HG02884 (cell line): ENCODE measurements at regions not wholly inside any gene's neighbourhood (a gene's known extent, or its start where the extent isn't known, plus 50 kb on each side); places are given as distances from the start of the nearest gene placed in this dataset.
A peak's percentile ranks its signal among the peaks of the same experiment; 100 is the strongest.
"Not testable (repeated sequence)": the region's sequence is repeated elsewhere in the genome, so short reads cannot be mapped to it uniquely, and the experiment has no call there.

Experiments used
- ATAC-seq: cut with Tn5 transposase; IDR thresholded peaks from one replicate; pipeline ENCODE4 v1.9.1; 2021; ENCODE audit warnings: mild to moderate bottlenecking, moderate library complexity; ENCODE audit not compliant: unreplicated experiment

DNA sequence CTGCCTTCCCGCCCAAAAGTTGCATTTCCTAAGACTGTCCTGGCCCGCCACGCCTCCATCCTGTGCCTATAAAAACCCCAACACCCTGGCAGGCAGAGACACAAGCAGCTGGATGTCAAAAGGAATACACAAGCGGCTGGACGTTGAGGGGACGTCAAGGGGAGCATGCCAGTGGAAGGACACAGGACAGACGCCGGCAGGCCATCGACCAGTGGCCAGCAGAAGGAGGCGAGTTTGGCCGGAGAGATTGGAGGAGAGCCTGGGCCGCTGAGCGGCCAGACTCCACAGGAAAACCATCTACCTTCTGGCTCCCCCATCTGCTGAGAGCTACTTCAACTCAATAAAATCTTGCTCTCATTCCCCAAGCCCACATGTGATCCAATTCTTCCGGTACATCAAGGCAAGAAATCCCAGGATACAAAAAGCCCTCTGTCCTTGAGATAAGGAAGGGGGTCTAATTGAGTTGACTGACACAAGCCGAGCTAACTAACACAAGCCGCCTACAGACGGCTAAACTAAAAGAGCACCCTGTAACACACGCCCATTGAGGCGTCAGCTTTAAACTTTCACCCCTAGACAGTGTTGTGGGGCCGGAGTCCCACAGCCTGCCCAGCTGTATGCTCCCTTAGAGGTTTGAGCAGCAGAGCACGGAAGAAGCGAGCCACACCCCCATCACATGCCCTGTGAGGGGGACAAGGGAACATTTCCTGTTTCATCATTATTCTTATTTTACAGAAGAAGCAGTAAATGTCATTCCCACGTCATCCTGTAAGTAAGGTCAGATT lies 150.3 kb upstream of the PHYHIPL start:
- ATAC-seq, result no peak

DNA sequence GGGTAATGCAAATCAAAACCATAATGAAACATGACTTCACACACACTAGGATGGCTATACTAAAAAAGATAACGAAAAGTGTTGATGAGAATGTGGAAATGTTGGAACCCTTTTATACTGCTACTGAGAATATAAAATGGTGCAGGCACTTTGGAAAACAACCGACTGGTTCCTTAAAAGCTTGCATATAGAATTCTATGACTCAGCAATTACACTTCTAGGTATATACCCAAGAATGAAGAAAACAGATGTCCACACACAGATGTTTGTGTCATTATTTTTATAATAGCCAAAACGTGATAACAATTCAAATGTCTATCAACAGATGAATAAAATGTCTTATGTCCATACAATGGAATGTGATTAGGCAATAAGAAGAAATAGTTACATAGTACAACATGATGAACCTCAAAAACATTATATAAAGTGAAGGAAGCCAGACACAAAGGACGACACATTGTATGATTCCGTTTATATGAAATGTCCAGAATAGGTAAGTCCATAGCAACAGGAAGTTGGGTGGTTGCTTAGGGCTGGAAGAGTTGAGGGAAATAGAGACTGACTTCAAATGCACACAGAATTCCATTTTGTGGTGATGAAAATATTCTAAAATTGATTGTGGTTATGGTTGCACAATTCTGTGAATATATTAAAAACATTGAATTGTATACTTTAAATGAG lies 148.3 kb upstream of the PHYHIPL start:
- no peak for ATAC-seq

DNA sequence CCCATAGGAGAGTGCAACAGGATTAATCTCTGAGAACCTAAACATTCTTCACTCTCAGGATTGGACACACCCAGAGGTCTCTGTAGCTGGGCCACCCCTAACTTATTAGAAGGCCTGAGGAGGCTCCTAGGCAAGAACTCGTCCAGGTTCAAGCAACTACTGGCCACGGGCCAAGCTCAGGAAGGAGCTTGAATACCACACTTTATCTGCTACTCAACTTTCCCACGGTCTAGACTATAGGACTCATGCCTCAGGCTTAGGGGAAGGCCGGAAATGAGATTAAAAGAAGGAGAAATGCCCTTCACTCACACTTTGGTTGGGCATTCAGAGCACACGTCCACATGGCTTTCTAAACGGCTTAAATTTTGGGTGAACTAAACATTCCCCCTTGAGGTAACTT lies 142.8 kb upstream of the PHYHIPL start:
- ATAC-seq, result no peak

DNA sequence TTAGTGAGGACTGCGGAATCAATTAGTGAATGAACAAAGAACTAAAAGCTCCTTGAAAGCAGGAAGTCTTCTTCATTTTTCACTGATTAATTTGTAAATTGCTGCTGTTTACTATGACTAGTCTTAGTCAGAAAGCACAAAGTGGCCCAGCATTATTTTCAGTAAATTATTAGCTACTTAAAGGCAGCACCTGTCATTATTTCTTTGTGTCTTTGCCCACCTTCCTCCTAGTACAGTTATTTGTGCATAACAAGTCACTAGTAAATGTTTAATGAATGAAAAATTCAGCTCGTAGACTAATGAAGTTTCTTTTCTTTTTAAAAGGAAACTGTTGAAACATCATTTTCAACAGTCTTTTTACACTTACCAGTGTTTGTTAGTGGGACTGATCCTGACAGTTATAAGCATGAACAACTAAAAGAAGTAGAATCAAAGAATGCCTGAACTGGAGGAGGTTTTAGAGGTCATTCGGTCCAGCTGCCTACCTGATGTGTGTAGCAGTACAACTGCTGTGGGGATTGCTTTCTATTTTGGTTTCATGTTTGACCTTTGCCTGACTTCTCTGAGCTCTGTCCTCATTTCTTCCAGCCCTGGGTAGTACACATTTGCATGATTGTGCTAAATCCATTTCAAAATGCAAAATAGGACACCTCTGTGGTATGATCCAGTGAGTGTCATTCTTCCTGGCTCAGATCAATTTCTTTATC lies 140.0 kb upstream of the PHYHIPL start:
- peak; percentile 93 for ATAC-seq

DNA sequence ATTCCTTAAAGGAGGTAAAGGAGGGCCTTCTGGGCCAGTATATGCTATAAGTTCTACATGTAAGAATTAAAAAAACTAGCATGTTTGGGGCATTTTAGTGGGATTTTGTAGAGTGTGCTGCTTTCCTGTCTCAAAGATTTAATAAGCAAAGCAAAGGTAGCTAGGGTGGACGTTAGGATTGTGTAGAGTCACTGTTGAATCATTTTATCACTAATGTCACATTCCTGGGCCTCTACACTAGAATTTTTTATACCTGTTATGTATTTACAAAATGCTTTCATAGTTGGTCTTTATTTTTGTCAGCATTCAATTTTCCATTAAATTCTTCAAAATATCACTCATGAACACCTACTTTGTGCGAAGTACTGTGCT lies 139.4 kb upstream of the PHYHIPL start:
- peak; percentile 6 for ATAC-seq

DNA sequence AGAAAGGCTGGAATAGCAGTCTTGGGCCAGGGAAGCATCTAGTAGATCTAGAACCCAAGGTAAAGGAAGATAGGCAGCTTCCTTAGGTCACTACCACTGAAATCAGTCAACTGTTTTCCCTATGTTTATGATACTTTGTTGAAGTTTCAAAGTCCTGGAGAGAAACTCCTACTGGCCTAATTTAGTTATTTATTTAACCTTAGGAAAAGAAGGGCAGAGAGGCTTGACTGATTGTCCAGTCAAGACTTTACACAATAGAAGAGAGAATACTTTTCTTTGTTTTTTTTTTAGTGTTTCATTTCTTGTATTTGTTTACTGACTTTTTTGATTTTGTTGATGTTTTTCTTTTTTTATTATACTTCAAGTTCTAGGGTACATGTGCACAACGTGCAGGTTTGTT lies 138.9 kb upstream of the PHYHIPL start:
- ATAC-seq, result no peak

DNA sequence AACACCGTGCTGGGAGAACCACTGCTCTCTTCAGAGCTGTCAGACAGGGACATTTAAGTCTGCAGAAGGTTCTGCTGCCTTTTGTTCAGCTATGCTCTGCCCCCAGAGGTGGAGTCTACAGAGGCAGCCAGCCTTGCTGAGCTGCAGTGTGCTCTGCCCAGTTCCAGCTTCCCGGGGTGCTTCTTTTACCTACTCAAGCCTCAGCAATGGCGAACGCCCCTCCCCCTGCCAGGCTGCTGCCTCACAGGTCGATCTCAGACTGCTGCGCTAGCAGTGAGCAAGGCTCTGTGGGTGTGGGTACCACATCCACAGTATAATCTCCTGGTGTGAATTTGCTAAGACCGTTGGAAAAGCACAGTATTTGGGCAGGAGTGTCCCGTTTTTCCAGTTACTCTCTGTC lies 133.1 kb upstream of the PHYHIPL start:
- not testable (repeated sequence) for ATAC-seq

DNA sequence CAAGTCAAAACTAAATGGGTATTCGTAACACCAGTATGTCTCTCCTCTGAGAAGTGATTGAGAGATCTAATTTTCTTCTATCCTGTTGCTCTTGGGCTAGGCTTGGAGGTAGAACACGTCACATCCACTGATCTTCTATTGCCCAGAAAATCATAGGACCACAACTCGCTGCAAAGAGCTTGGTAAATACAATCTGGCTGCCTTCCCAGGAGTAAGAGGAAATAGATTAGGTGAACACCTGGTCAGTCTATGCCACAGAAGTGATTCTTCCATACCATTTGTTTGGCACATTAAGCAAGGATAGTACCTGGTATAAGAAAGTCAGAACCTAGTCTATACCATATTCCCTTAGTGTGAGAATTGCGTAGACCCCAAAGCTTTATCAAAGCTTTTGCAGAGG lies 129.3 kb upstream of the PHYHIPL start:
- ATAC-seq, result no peak

DNA sequence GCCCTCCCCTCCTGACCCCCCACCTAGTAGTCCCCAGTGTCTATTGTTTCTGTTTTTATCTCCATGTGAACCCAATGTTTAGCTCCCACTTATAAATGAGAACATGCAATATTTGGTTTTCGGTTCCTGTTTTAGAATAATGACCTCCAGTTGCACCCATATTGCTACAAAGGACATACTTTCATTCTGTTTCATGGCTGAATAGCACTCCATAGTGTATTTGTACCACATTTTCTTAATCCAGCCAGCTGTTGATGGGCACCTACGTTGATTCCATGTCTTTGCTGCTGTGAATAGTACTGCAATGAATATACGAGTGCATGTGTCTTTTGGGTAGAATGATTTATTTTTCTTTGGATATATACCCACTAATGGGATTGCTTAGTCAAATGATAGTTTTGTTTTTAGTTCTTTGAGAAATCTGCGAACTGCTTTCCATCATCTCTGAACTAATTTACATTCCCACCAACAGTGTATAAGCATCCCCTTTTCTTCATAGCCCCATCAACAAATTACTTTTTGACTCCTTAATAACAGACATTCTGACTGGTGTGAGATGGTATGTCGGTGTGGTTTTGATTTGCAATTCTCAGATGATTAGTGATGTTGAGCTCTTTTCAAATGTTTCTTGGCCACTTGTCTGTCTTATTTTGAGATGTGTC lies 128.4 kb upstream of the PHYHIPL start:
- peak; percentile 86 for ATAC-seq

DNA sequence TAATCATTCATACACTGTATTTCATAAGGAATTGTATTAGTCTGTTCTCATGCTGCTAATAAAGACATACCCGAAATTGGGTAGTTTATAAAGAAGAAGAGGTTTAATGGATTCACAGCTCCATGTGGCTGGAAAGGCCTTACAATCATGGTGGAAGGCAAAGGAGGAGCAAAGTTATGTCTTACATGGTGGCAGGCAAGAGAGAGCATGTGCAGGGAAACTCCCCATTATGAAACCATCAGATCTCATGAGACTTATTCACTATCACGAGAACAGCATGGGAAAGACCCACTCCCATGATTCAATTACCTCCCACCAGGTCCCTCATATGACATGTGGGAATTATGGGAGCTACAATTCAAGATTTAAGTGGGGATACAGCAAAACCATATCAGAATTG lies 122.9 kb upstream of the PHYHIPL start:
- not testable (repeated sequence) for ATAC-seq

DNA sequence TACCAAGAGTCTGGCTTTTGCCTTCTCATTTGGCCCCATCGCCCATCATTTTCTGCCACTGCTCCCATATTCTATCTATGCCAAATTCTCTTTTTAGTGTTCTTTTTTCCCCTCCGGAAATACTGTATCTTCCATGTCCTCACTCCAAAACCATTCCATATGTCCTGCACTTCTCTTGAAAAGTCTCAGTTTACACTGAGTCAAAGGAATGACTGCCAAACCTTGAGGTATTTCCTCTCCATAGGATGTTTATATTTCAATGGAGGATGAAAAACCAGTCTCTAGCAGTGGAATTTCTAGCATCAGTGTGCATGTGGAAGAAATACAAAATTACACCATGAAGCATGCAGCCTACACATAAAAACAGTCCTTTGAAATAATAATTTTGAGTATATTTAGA lies 121.4 kb upstream of the PHYHIPL start:
- ATAC-seq, result no peak

DNA sequence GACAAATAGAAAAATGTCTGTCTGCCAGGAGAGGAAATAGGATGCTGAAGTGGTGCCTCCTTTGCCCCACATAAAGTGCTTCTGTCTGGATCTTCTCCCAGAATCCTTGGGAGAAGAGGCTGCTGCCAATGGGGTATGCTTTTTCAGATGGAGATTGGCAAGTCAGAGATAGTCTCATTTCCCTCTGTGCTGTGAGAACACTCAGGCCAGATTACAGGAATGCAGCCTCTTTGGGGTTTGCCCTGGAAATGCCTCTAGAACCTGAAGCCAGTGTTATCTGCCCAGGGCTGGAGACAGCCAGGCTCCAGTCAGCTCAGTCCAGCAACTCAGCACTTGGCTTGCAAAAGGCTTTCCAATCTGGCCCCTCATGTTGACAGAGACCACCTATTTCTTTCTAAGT lies 119.1 kb upstream of the PHYHIPL start:
- no peak for ATAC-seq

DNA sequence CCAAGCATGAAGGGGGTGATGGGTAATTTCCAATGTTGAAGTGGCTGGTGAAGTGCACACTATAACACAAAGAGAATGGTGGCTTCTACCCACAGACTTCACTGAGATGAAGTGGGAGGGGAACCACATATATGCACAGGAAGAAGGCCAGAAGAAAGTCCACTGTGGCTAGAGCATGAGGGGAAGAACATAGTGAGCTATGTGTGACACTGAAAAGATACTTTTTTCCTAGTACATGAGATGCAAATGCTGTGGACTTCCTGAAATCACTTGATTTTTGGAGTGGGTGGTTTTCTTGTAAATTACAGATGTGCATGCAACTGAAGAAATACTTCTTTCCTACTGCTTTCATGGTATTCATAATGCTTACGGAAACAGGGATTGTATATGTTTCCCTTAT lies 115.6 kb upstream of the PHYHIPL start:
- peak; percentile 90 for ATAC-seq

DNA sequence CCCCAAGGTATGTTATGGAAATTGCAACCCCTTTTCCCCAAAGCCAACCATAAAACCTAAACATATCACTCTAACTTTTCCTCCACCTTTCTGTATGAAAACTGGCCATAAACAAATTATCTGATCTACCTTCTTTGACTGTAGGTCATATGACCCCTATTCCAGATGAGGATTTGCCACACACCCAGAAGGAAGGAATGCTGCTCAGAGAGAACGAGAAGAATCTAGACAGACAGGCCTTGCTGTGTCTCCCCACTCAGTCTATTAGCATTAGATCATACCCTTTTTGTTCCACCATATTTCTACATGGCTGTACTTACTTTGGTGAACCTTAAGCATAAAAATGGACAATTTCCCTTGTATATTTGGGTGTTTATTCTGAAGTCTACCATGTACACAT lies 113.0 kb upstream of the PHYHIPL start:
- ATAC-seq, result no peak

DNA sequence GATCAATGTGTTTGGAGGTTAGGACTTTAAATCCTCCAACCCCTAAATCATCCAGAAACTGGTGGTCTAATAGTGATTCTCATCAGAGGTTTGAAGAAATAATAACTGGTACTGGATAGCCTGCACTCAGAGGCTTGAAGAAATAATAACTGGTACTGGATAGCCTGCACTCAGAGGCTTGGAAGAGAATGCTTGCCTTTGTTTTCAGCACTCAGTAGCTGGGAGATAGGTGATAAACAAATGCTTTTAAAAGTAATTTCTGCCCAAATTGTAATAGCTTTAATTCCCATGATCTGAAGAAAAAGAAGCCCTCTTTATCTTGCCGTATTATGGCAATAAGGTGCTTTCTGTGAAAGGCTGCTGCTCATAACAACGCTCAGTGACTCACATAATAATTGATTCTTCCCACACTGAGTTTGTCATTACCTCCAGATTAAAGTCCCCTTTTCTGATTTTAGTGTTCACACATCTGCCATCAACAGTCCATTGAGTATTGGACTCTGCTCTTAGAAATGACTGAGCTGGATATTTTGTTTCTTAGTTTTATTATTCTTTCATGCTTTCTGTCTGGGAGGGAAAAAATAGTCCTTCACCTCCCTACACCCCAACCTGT lies 112.3 kb upstream of the PHYHIPL start:
- ATAC-seq, result no peak

DNA sequence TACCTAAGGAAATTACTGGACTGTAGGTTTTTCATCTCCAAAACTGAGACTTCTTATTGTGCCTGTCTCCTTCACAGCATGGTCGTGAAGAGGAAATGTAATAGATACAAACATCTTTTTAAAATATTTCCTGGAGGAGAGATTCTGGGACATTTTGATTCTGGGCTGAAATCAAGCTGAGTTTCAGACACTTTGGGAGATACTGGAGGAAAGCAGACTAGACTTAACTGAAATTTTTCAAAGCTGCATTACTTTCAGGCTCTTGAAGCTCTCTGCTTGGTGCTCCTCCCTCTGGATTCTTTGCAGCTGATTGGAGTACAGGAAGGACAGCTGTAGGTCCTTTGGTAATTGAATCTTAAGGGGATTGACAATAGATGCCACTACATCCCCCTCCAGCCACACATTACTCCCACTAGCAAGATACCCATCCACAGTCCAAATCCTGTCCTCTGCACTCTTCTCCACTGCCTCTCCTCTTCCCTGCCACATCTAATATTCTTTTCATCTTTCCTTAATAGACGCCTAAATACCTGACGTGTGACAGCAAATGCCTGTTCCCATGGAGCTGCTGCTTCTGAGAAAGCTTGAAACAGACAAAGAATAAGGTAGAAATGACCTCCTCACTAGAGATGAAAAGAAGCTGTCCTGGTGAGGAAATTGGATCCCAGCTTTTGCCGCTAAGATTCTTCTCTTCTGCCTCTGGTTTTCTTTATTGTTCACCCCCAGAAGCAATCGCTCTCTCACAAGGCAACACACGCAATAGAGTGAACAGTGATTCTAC lies 111.5 kb upstream of the PHYHIPL start:
- no peak for ATAC-seq

DNA sequence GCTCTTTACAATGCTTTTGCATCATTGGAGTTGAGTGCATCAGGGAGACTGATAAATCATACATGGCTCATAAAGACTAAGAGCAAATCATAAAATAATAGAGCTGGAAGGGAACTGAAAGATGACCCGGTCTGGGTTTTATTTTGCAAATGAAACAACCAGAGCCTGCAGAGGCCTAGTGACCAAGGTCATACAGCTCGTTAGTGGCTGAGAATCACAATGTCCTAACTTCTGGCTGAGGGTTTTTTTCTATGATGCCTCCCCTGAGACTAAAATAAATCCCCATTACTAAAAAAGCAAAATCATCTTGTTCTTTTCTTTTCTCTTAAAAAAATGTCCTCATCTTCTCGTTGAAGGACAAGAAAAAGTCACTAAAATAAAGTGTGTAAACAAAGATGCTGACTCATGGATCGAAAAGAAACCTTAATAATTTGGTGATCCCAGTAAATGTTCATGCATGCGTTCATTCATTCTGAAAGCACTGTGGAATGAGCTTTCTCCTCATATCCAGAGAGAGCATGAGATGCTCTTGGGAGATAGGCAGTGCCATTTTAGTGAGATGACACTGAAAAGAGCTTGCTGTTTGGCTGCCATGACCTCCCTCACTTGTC lies 107.8 kb upstream of the PHYHIPL start:
- ATAC-seq, result no peak

DNA sequence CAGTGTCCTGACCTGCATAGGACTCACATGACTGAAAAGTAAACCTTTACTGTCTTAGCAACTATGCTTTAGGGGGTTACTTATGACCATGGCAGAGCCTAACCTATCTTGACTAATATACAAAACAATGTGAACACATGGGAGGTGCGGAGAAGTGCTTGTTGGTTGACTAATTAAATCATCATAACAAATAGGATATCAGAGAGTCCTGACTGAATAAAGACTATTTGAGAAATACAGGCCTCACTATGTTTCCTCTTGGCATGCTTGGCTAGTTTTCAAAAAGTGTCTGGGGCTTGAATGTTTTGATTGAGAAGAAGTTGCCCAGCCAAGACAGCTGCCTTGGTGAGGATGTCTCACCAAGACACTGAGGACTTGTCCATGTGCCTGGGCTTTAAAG lies 104.4 kb upstream of the PHYHIPL start:
- ATAC-seq, result no peak

DNA sequence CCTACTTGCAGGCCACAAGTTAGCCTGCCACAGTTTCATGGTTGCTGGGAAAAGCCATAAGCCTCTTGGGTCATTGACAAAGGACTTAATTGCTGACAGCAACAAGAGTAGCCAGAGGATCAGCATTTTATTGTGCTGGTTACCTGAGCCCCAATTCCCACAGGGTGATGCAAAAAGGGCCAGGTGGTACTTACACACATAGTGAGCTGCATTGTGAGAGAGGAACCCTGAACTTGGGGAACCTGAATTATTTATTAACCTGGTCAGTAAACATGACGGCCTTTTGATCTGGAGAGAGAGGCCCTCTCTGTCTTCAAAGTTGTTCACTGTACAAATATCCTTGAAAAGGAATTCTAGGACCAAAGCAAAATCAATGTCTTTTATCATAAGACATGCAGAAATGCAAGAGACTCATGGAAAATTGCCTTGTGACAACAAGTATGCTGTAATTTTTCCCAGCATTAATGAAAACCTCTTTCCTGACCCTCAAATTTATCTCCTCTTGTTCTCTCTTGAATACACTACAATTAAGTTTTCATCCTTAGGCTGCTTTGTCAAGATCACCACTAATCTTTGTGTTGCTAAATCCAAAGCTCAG lies 102.9 kb upstream of the PHYHIPL start:
- ATAC-seq, result no peak

DNA sequence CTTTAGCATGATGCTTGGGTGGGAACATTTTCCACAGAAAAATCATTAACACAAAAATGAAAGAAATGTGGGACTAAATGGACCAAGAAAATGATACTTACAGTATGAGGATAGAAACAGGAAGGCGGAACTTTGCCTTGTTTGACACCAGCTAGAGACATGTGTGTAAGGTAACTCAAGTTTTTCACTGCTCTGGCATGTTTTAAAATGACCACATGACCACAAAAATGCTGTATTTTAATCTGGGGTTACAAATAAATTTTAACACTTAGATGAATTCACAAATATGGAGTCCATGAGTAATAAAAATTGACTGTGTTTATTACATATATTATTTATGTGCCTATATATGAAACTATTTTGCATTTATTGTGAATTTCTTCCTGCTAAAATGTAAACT lies 100.9 kb upstream of the PHYHIPL start:
- ATAC-seq, result no peak
